ENCODE measurements at regions not wholly inside any gene's neighbourhood (a gene's known extent, or its start where the extent isn't known, plus 50 kb on each side); places are given as distances from the start of the nearest gene placed in this dataset.

- peaks cover 6% of the 10 kb centered on the region for H3K9me3 Mint-ChIP-seq
- no peaks in the 10 kb centered on the region for H3K36me3 Mint-ChIP-seq (ENCODE audit: low read depth)
- intact Hi-C loops (cut with micrococcal nuclease), result no loop called here
- DNase-seq (ENCODE audit: low spot score), result no peak
- H3K4me1 Mint-ChIP-seq (ENCODE audit: low read depth), result no peaks in the 10 kb centered on the region
- no peaks in the 10 kb centered on the region for H3K27me3 Mint-ChIP-seq (ENCODE audit: insufficient read depth)
- H3K27ac Mint-ChIP-seq, result no peak overlapping the region
- no peak overlapping the region for H3K4me3 Mint-ChIP-seq
These were observed 1732.3 kb upstream of the PIK3C3 start for GRCh38 chr18:40222776-40223175.

- H3K4me1 Mint-ChIP-seq (ENCODE audit: low read depth), result no peaks in the 10 kb centered on the region
- no peak overlapping the region for H3K27ac Mint-ChIP-seq
- H3K4me3 Mint-ChIP-seq, result no peak overlapping the region
- DNase-seq (ENCODE audit: low spot score), result no peak
- no peaks in the 10 kb centered on the region for H3K36me3 Mint-ChIP-seq (ENCODE audit: low read depth)
- intact Hi-C loops (cut with micrococcal nuclease), result no loop called here
- no peaks in the 10 kb centered on the region for H3K27me3 Mint-ChIP-seq (ENCODE audit: insufficient read depth)
- no peaks in the 10 kb centered on the region for H3K9me3 Mint-ChIP-seq
These were observed 1738.2 kb upstream of the PIK3C3 start for GRCh38 chr18:40216856-40217255.

- H3K36me3 Mint-ChIP-seq (ENCODE audit: low read depth), result no peaks in the 10 kb centered on the region
- H3K9me3 Mint-ChIP-seq, result no peaks in the 10 kb centered on the region
- intact Hi-C loops (cut with micrococcal nuclease), result no loop called here
- H3K27ac Mint-ChIP-seq, result no peak overlapping the region
- H3K4me1 Mint-ChIP-seq (ENCODE audit: low read depth), result no peaks in the 10 kb centered on the region
- no peaks in the 10 kb centered on the region for H3K27me3 Mint-ChIP-seq (ENCODE audit: insufficient read depth)
- DNase-seq (ENCODE audit: low spot score), result no peak
- no peak overlapping the region for H3K4me3 Mint-ChIP-seq
These were observed 1739.1 kb upstream of the PIK3C3 start for GRCh38 chr18:40215979-40216378.

GRCh38 chr18:40210696-40211095, 1744.3 kb upstream of the PIK3C3 start:
- H3K27ac Mint-ChIP-seq, result no peak overlapping the region

GRCh38 chr18:40208958-40209357, 1746.1 kb upstream of the PIK3C3 start:
- Mint-ChIP-seq H3K27me3 (ENCODE audit: insufficient read depth) (no peaks in the 10 kb centered on the region), H3K4me3 (no peak overlapping the region), H3K9me3 (peaks cover 10% of the 10 kb centered on the region), H3K27ac (no peak overlapping the region), H3K36me3 (ENCODE audit: low read depth) (no peaks in the 10 kb centered on the region), H3K4me1 (ENCODE audit: low read depth) (no peaks in the 10 kb centered on the region)
- DNase-seq (ENCODE audit: low spot score), result no peak
- intact Hi-C loops (cut with micrococcal nuclease), result no loop called here

More at GRCh38 chr18:40210696-40211095, 1744.3 kb upstream of the PIK3C3 start:
- Mint-ChIP-seq H3K36me3 (ENCODE audit: low read depth) (no peaks in the 10 kb centered on the region), H3K4me1 (ENCODE audit: low read depth) (no peaks in the 10 kb centered on the region), H3K4me3 (no peak overlapping the region), H3K9me3 (peaks cover 10% of the 10 kb centered on the region), H3K27me3 (ENCODE audit: insufficient read depth) (no peaks in the 10 kb centered on the region)
- no peak for DNase-seq (ENCODE audit: low spot score)
- intact Hi-C loops (cut with micrococcal nuclease), result no loop called here

GRCh38 chr18:40197711-40198110, 1757.3 kb upstream of the PIK3C3 start:
- H3K4me1 Mint-ChIP-seq (ENCODE audit: low read depth), result no peaks in the 10 kb centered on the region
- no peak overlapping the region for H3K4me3 Mint-ChIP-seq
- H3K36me3 Mint-ChIP-seq (ENCODE audit: low read depth), result no peaks in the 10 kb centered on the region
- H3K27me3 Mint-ChIP-seq (ENCODE audit: insufficient read depth), result no peaks in the 10 kb centered on the region
- H3K9me3 Mint-ChIP-seq, result peaks cover 12% of the 10 kb centered on the region
- DNase-seq (ENCODE audit: low spot score), result no peak
- intact Hi-C loops (cut with micrococcal nuclease), result no loop called here
- no peak overlapping the region for H3K27ac Mint-ChIP-seq

- peaks cover 3% of the 10 kb centered on the region for H3K9me3 Mint-ChIP-seq
- H3K4me3 Mint-ChIP-seq, result no peak overlapping the region
- H3K27ac Mint-ChIP-seq, result no peak overlapping the region
- no peaks in the 10 kb centered on the region for H3K4me1 Mint-ChIP-seq (ENCODE audit: low read depth)
- H3K27me3 Mint-ChIP-seq (ENCODE audit: insufficient read depth), result no peaks in the 10 kb centered on the region
- no peaks in the 10 kb centered on the region for H3K36me3 Mint-ChIP-seq (ENCODE audit: low read depth)
- intact Hi-C loops (cut with micrococcal nuclease), result no loop called here
- DNase-seq (ENCODE audit: low spot score), result no peak
These were observed 1768.4 kb upstream of the PIK3C3 start for GRCh38 chr18:40186677-40187076.

- Mint-ChIP-seq H3K4me1 (ENCODE audit: low read depth) (no peaks in the 10 kb centered on the region), H3K36me3 (ENCODE audit: low read depth) (no peaks in the 10 kb centered on the region), H3K4me3 (no peak overlapping the region), H3K27ac (no peak overlapping the region), H3K9me3 (peaks cover 8% of the 10 kb centered on the region), H3K27me3 (ENCODE audit: insufficient read depth) (no peaks in the 10 kb centered on the region)
- no peak for DNase-seq (ENCODE audit: low spot score)
- intact Hi-C loops (cut with micrococcal nuclease), result no loop called here
These were observed 1775.1 kb upstream of the PIK3C3 start for GRCh38 chr18:40179729-40180461.

GRCh38 chr18:40168026-40168425, 1787.0 kb upstream of the PIK3C3 start:
- no peaks in the 10 kb centered on the region for H3K27me3 Mint-ChIP-seq (ENCODE audit: insufficient read depth)
- no peak overlapping the region for H3K27ac Mint-ChIP-seq
- H3K9me3 Mint-ChIP-seq, result peaks cover 11% of the 10 kb centered on the region
- intact Hi-C loops (cut with micrococcal nuclease), result no loop called here
- no peak overlapping the region for H3K4me3 Mint-ChIP-seq
- no peaks in the 10 kb centered on the region for H3K4me1 Mint-ChIP-seq (ENCODE audit: low read depth)
- H3K36me3 Mint-ChIP-seq (ENCODE audit: low read depth), result no peaks in the 10 kb centered on the region
- no peak for DNase-seq (ENCODE audit: low spot score)

GRCh38 chr18:40163254-40163653, 1791.8 kb upstream of the PIK3C3 start:
- no peak overlapping the region for H3K27ac Mint-ChIP-seq
- H3K27me3 Mint-ChIP-seq (ENCODE audit: insufficient read depth), result no peaks in the 10 kb centered on the region
- H3K4me1 Mint-ChIP-seq (ENCODE audit: low read depth), result no peaks in the 10 kb centered on the region
- no peak for DNase-seq (ENCODE audit: low spot score)
- intact Hi-C loops (cut with micrococcal nuclease), result no loop called here
- no peaks in the 10 kb centered on the region for H3K36me3 Mint-ChIP-seq (ENCODE audit: low read depth)
- no peak overlapping the region for H3K4me3 Mint-ChIP-seq
- peaks cover 4% of the 10 kb centered on the region for H3K9me3 Mint-ChIP-seq

- Mint-ChIP-seq H3K36me3 (ENCODE audit: low read depth) (no peaks in the 10 kb centered on the region), H3K4me1 (ENCODE audit: low read depth) (no peaks in the 10 kb centered on the region), H3K27me3 (ENCODE audit: insufficient read depth) (no peaks in the 10 kb centered on the region), H3K27ac (no peak overlapping the region), H3K9me3 (no peaks in the 10 kb centered on the region), H3K4me3 (no peak overlapping the region)
- intact Hi-C loops (cut with micrococcal nuclease), result no loop called here
- no peak for DNase-seq (ENCODE audit: low spot score)
These were observed 1794.7 kb upstream of the PIK3C3 start for GRCh38 chr18:40160361-40160760.

GRCh38 chr18:40159141-40160017, 1795.7 kb upstream of the PIK3C3 start:
- Mint-ChIP-seq H3K36me3 (ENCODE audit: low read depth) (no peaks in the 10 kb centered on the region), H3K27ac (no peak overlapping the region), H3K4me1 (ENCODE audit: low read depth) (no peaks in the 10 kb centered on the region), H3K27me3 (ENCODE audit: insufficient read depth) (no peaks in the 10 kb centered on the region), H3K4me3 (no peak overlapping the region), H3K9me3 (no peaks in the 10 kb centered on the region)
- intact Hi-C loops (cut with micrococcal nuclease), result no loop called here
- no peak for DNase-seq (ENCODE audit: low spot score)

- Mint-ChIP-seq H3K27ac (no peak overlapping the region), H3K4me1 (ENCODE audit: low read depth) (no peaks in the 10 kb centered on the region), H3K9me3 (peaks cover 4% of the 10 kb centered on the region), H3K36me3 (ENCODE audit: low read depth) (no peaks in the 10 kb centered on the region), H3K4me3 (no peak overlapping the region), H3K27me3 (ENCODE audit: insufficient read depth) (no peaks in the 10 kb centered on the region)
- intact Hi-C loops (cut with micrococcal nuclease), result no loop called here
- no peak for DNase-seq (ENCODE audit: low spot score)
These were observed 1797.9 kb upstream of the PIK3C3 start for GRCh38 chr18:40157120-40157519.

Measured in activated T-helper 1 cell treated with anti-CD3 and anti-CD28 coated beads, Interleukin-12 subunit alpha, Interleukin-12 subunit beta, Interleukin-2, Interleukin-4 antibody, amounts not matched to agents 30 ng/mL and 10 ng/mL and 1 ng/mL, durations not matched to agents 14 hours and 24 hours and 36 hours (primary cell).